ENCODE measurements at regions not wholly inside any gene's neighbourhood (a gene's known extent, or its start where the extent isn't known, plus 50 kb on each side); places are given as distances from the start of the nearest gene placed in this dataset.
A peak's percentile ranks its signal among the peaks of the same experiment; 100 is the strongest.

DNA sequence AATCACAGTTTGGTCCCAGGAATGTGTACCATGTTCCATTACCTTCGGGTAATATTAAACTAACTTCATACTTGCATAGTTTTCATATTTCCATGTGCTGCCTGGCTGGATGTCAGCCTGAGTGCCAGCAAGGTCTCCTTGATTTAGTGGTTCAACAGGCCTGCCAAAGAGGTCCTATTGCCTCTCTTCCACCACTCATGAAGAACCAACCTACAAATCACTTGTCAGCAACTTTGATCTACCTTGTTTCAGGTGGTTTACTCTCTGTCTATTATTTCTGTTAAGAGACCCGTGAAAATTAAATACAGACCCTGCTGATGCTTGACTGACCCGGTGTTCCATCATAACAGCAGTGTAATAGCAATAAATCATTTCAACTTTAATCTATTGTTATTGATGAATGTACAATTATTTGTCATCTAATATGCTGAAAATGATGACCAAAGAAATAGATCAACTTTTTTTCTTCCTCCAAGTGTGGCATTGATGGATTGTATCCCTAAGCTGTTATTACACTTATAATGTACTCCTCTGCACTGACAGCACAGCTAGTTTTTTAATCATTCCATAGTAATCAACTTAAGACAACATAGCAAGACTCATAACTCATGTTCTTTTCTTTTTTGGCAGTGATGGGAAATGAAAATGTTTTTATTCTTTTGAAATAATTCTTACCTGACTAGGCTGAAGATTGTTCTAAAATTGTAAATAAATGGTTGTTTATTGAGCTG, 1220.2 kb upstream of the ACVR2A start:
- no peak overlapping the region for H3K9ac ChIP-seq (ENCODE audit: low read depth, low read length)
- no peaks in the 10 kb centered on the region for H3K27me3 ChIP-seq (ENCODE audit: control insufficient read depth, insufficient read depth, low read length)
- H3K4me2 ChIP-seq (ENCODE audit: low read length), result no peak overlapping the region
- no peak overlapping the region for H3K4me3 ChIP-seq (ENCODE audit: low read length)
- H3K4me1 ChIP-seq (ENCODE audit: control insufficient read depth, insufficient read depth, low read length), result peaks cover 8% of the 10 kb centered on the region
- no peaks in the 10 kb centered on the region for H3K9me3 ChIP-seq (replicated peaks; ENCODE audit: low read length)
- H3K36me3 ChIP-seq (ENCODE audit: insufficient read depth, low read length), result no peaks in the 10 kb centered on the region

DNA sequence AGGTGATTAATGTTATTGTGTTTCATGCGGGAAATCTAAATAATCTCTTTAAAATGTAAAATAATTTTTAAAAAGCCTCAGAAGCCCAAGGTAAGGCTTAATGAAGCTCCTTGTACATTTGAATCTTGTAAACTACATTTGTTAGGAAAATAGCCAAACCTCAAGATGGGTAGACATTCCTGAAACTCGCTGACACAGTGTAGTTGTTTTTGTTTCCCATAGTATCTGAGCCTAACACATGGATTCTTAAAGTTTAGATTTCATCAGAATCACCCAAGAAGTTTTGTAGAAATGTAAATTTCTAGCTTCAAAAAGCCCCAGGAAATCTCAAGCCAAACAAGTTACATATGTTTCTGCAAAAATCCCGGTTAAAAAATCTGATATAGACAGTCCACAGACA, 1221.1 kb upstream of the ACVR2A start:
- Histone ChIP-seq H3K4me1 (ENCODE audit: control insufficient read depth, insufficient read depth, low read length) (peaks cover 8% of the 10 kb centered on the region), H3K4me2 (ENCODE audit: low read length) (no peak overlapping the region), H3K4me3 (ENCODE audit: low read length) (no peak overlapping the region), H3K9ac (ENCODE audit: low read depth, low read length) (no peak overlapping the region), H3K27me3 (ENCODE audit: control insufficient read depth, insufficient read depth, low read length) (no peaks in the 10 kb centered on the region), H3K36me3 (ENCODE audit: insufficient read depth, low read length) (no peaks in the 10 kb centered on the region), H3K9me3 (replicated peaks; ENCODE audit: low read length) (no peaks in the 10 kb centered on the region)

GRCh38 chr2:146621656-146622055, 1223.2 kb upstream of the ACVR2A start:
- no peaks in the 10 kb centered on the region for H3K36me3 ChIP-seq (ENCODE audit: insufficient read depth, low read length)
- H3K4me2 ChIP-seq (ENCODE audit: low read length), result no peak overlapping the region
- no peaks in the 10 kb centered on the region for H3K9me3 ChIP-seq (replicated peaks; ENCODE audit: low read length)
- H3K4me3 ChIP-seq (ENCODE audit: low read length), result no peak overlapping the region
- peaks cover 8% of the 10 kb centered on the region for H3K4me1 ChIP-seq (ENCODE audit: control insufficient read depth, insufficient read depth, low read length)
- H3K27me3 ChIP-seq (ENCODE audit: control insufficient read depth, insufficient read depth, low read length), result no peaks in the 10 kb centered on the region
- H3K9ac ChIP-seq (ENCODE audit: low read depth, low read length), result no peak overlapping the region

DNA sequence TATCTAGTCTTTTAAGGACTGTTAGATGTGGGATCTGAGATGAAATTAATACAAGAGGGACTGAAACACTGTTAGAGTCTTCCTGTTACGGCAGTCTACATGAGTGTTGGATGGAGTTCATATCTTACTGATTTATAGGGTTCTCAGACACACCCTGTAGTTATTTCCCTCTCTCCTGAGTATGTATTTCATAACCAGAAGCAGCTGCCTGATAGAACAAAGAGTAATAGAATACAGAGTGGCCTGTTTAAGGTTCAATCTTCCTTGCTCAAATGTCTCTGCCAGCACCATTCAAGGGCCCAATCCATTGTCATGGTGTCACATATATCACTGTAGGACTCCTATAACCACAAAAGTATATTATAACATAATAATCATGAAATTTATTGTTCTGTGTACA, 1229.1 kb upstream of the ACVR2A start:
- Histone ChIP-seq H3K4me1 (ENCODE audit: control insufficient read depth, insufficient read depth, low read length) (no peaks in the 10 kb centered on the region), H3K4me3 (ENCODE audit: low read length) (no peak overlapping the region), H3K4me2 (ENCODE audit: low read length) (no peak overlapping the region), H3K27me3 (ENCODE audit: control insufficient read depth, insufficient read depth, low read length) (no peaks in the 10 kb centered on the region), H3K9me3 (replicated peaks; ENCODE audit: low read length) (no peaks in the 10 kb centered on the region), H3K36me3 (ENCODE audit: insufficient read depth, low read length) (no peaks in the 10 kb centered on the region), H3K9ac (ENCODE audit: low read depth, low read length) (no peak overlapping the region)

- Histone ChIP-seq H3K9me3 (replicated peaks; ENCODE audit: low read length) (no peaks in the 10 kb centered on the region), H3K36me3 (ENCODE audit: insufficient read depth, low read length) (no peaks in the 10 kb centered on the region)
Observed at GRCh38 chr2:146608490-146608889, 1236.3 kb upstream of the ACVR2A start.

DNA sequence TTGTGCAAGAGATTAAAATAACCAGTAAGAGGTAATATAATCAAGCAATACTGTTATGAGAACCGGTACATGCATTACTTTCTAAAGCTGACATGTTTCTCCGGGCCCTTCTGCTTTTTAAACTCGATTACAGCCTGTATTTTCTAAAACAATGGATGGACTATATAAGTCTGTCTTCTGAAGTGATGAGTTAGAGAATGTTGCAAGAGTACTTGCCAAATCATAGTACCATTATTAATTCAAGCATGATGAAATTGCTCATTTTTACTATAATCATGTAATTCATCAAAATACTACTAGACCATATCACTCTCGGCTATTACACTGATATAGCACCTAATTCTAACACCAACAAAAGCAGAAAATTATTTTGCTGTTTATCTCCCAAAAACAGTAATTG, 1240.3 kb upstream of the ACVR2A start:
- Histone ChIP-seq H3K4me2 (ENCODE audit: low read length) (no peak overlapping the region), H3K4me3 (ENCODE audit: low read length) (no peak overlapping the region), H3K36me3 (ENCODE audit: insufficient read depth, low read length) (no peaks in the 10 kb centered on the region), H3K27me3 (ENCODE audit: control insufficient read depth, insufficient read depth, low read length) (no peaks in the 10 kb centered on the region), H3K9me3 (replicated peaks; ENCODE audit: low read length) (no peaks in the 10 kb centered on the region), H3K9ac (ENCODE audit: low read depth, low read length) (no peak overlapping the region), H3K4me1 (ENCODE audit: control insufficient read depth, insufficient read depth, low read length) (peaks cover 7% of the 10 kb centered on the region)

More at GRCh38 chr2:146608490-146608889, 1236.3 kb upstream of the ACVR2A start:
- Histone ChIP-seq H3K4me3 (ENCODE audit: low read length) (no peak overlapping the region), H3K4me1 (ENCODE audit: control insufficient read depth, insufficient read depth, low read length) (no peaks in the 10 kb centered on the region), H3K9ac (ENCODE audit: low read depth, low read length) (no peak overlapping the region), H3K27me3 (ENCODE audit: control insufficient read depth, insufficient read depth, low read length) (no peaks in the 10 kb centered on the region), H3K4me2 (ENCODE audit: low read length) (no peak overlapping the region)

- H3K4me1 ChIP-seq (ENCODE audit: control insufficient read depth, insufficient read depth, low read length), result peaks cover 7% of the 10 kb centered on the region
- H3K27me3 ChIP-seq (ENCODE audit: control insufficient read depth, insufficient read depth, low read length), result no peaks in the 10 kb centered on the region
- H3K9me3 ChIP-seq (replicated peaks; ENCODE audit: low read length), result no peaks in the 10 kb centered on the region
- H3K4me2 ChIP-seq (ENCODE audit: low read length), result peak overlapping the region; percentile 25
- H3K4me3 ChIP-seq (ENCODE audit: low read length), result no peak overlapping the region
- no peak overlapping the region for H3K9ac ChIP-seq (ENCODE audit: low read depth, low read length)
- H3K36me3 ChIP-seq (ENCODE audit: insufficient read depth, low read length), result no peaks in the 10 kb centered on the region
Observed at GRCh38 chr2:146602856-146603255, 1242.0 kb upstream of the ACVR2A start.

GRCh38 chr2:146602383-146602782, 1242.4 kb upstream of the ACVR2A start:
- Histone ChIP-seq H3K9ac (ENCODE audit: low read depth, low read length) (no peak overlapping the region), H3K27me3 (ENCODE audit: control insufficient read depth, insufficient read depth, low read length) (no peaks in the 10 kb centered on the region), H3K4me3 (ENCODE audit: low read length) (no peak overlapping the region), H3K9me3 (replicated peaks; ENCODE audit: low read length) (no peaks in the 10 kb centered on the region), H3K36me3 (ENCODE audit: insufficient read depth, low read length) (no peaks in the 10 kb centered on the region), H3K4me1 (ENCODE audit: control insufficient read depth, insufficient read depth, low read length) (peaks cover 7% of the 10 kb centered on the region), H3K4me2 (ENCODE audit: low read length) (peak overlapping the region; percentile 25)

DNA sequence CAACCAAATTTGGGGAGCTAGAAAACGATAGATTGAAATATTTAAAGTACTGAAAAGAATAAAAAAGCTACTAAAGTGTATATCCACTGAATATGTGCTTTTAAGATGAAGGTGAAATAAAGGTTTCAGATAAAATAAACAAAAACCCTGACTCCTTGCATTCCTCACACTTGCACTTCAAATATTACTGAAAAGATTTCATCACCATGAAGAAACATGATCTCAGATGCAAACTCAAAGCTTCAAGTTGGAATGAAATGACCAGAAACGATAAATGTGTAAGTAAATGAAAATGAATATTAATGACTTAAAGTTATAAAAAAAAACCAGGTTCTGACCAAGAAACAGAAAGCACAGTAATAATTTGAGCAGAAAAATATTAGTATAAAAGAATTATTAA, 1246.0 kb upstream of the ACVR2A start:
- no peaks in the 10 kb centered on the region for H3K9me3 ChIP-seq (replicated peaks; ENCODE audit: low read length)

GRCh38 chr2:146597291-146597690, 1247.5 kb upstream of the ACVR2A start:
- no peaks in the 10 kb centered on the region for H3K9me3 ChIP-seq (replicated peaks; ENCODE audit: low read length)
- no peak overlapping the region for H3K9ac ChIP-seq (ENCODE audit: low read depth, low read length)
- H3K36me3 ChIP-seq (ENCODE audit: insufficient read depth, low read length), result no peaks in the 10 kb centered on the region
- no peak overlapping the region for H3K4me3 ChIP-seq (ENCODE audit: low read length)
- no peaks in the 10 kb centered on the region for H3K27me3 ChIP-seq (ENCODE audit: control insufficient read depth, insufficient read depth, low read length)
- H3K4me1 ChIP-seq (ENCODE audit: control insufficient read depth, insufficient read depth, low read length), result no peaks in the 10 kb centered on the region
- H3K4me2 ChIP-seq (ENCODE audit: low read length), result no peak overlapping the region

More for the DNA sequence above, 1246.0 kb upstream of the ACVR2A start:
- Histone ChIP-seq H3K27me3 (ENCODE audit: control insufficient read depth, insufficient read depth, low read length) (no peaks in the 10 kb centered on the region), H3K4me2 (ENCODE audit: low read length) (no peak overlapping the region), H3K4me3 (ENCODE audit: low read length) (no peak overlapping the region), H3K4me1 (ENCODE audit: control insufficient read depth, insufficient read depth, low read length) (peaks cover 7% of the 10 kb centered on the region), H3K36me3 (ENCODE audit: insufficient read depth, low read length) (no peaks in the 10 kb centered on the region), H3K9ac (ENCODE audit: low read depth, low read length) (no peak overlapping the region)

- Histone ChIP-seq H3K9ac (ENCODE audit: low read depth, low read length) (no peak overlapping the region), H3K36me3 (ENCODE audit: insufficient read depth, low read length) (no peaks in the 10 kb centered on the region), H3K27me3 (ENCODE audit: control insufficient read depth, insufficient read depth, low read length) (no peaks in the 10 kb centered on the region), H3K4me1 (ENCODE audit: control insufficient read depth, insufficient read depth, low read length) (no peaks in the 10 kb centered on the region), H3K4me2 (ENCODE audit: low read length) (no peak overlapping the region), H3K9me3 (replicated peaks; ENCODE audit: low read length) (no peaks in the 10 kb centered on the region), H3K4me3 (ENCODE audit: low read length) (no peak overlapping the region)
Observed at GRCh38 chr2:146591908-146592307, 1252.9 kb upstream of the ACVR2A start.

- H3K9ac ChIP-seq (ENCODE audit: low read depth, low read length), result no peak overlapping the region
- H3K4me1 ChIP-seq (ENCODE audit: control insufficient read depth, insufficient read depth, low read length), result no peaks in the 10 kb centered on the region
- H3K4me2 ChIP-seq (ENCODE audit: low read length), result no peak overlapping the region
- H3K27me3 ChIP-seq (ENCODE audit: control insufficient read depth, insufficient read depth, low read length), result no peaks in the 10 kb centered on the region
- no peaks in the 10 kb centered on the region for H3K36me3 ChIP-seq (ENCODE audit: insufficient read depth, low read length)
- no peak overlapping the region for H3K4me3 ChIP-seq (ENCODE audit: low read length)
- H3K9me3 ChIP-seq (replicated peaks; ENCODE audit: low read length), result no peaks in the 10 kb centered on the region
Observed at GRCh38 chr2:146587291-146587713, 1257.5 kb upstream of the ACVR2A start.

Measured in skeletal muscle satellite cell (primary cell).